GM12891 (cell line): ENCODE measurements at regions not wholly inside any gene's neighbourhood (a gene's known extent, or its start where the extent isn't known, plus 50 kb on each side); places are given as distances from the start of the nearest gene placed in this dataset.

Experiments used
- POLR2A ChIP-seq: IDR thresholded peaks from 2 replicates; pipeline ENCODE4 v1.6.1; 2011; ENCODE audit warnings: low read depth, low read length, control low read depth
- TAF1 ChIP-seq: IDR thresholded peaks from 2 replicates; pipeline ENCODE4 v1.6.1; 2011; ENCODE audit warnings: low read depth, low read length, control low read depth

- TF ChIP-seq POLR2A (no peak), TAF1 (no peak)
Observed at GRCh38 chr9:11328326-11328725, 715.5 kb upstream of the PTPRD start.
